ENCODE measurements at regions not wholly inside any gene's neighbourhood (a gene's known extent, or its start where the extent isn't known, plus 50 kb on each side); places are given as distances from the start of the nearest gene placed in this dataset.

DNA sequence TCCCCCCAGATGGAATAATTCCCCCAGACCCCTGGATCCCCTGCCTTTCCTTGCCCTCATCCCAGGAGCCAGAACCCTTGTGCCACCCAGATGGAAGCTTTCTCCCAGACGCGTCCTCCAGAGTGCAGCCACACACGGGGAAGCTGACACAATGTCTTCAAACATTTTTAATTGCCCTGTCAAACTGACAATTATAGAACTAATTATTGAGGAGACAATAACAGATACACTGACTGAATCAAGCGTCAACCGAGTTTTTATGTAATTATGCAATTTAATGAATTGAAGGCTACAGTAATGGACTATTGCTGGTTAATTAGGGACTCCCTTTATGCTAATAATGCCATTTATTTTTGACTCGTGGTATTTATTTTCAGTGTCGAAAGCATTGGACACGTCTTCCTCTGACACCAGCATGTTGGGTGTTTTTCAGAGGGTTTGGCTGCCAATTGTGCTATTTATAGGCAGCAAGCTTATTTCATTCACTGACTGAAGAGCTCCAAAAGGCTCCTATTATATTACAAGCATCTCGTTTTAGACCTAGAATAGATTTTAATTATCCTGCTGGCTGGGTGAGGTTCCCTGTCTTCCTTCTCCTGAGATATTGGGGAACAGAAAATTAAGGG, 298.2 kb upstream of the C16orf82 start:
- no peak for TF ChIP-seq EZH2phosphoT487 (IDR thresholded peaks at IDR 0.05; ENCODE audit: insufficient read depth, low read depth)
- TF ChIP-seq EZH2 (IDR thresholded peaks at IDR 0.05; ENCODE audit: insufficient read depth, poor library complexity, severe bottlenecking): no peak
- H3F3A ChIP-seq (ENCODE audit: insufficient read depth): no peaks in the 10 kb centered on the region
- 1 to 2% methylated on average over 9 of the region's 9 CpGs for WGBS, 2 experiments (ENCODE audit: low coverage in 1 of 2, low lambda C conversion rate in 2 of 2, missing lambda C conversion rate in 2 of 2)
- H3K27me3 ChIP-seq (replicated peaks; ENCODE audit: insufficient read depth): no peaks in the 10 kb centered on the region
- H3K36me3 ChIP-seq (ENCODE audit: low read depth): no peaks in the 10 kb centered on the region
- H4K20me1 ChIP-seq (ENCODE audit: insufficient read depth): no peaks in the 10 kb centered on the region
- no peaks in the 10 kb centered on the region for H3K9me3 ChIP-seq (ENCODE audit: low read depth)
- H2AFZ ChIP-seq: no peak overlapping the region
- H3K9me2 ChIP-seq (ENCODE audit: insufficient read depth): no peaks in the 10 kb centered on the region
- H3K4me2 ChIP-seq (ENCODE audit: unreplicated experiment): no peak overlapping the region
- DNase-seq: no peak
- in situ Hi-C loops (cut with MboI): no loop called here
- H3K79me2 ChIP-seq (ENCODE audit: insufficient read depth): no peaks in the 10 kb centered on the region
- no peaks in the 10 kb centered on the region for H3K4me1 ChIP-seq (ENCODE audit: insufficient read depth)
- H3K4me3 ChIP-seq: no peak overlapping the region
- H3K27ac ChIP-seq: no peak overlapping the region
- H3K9ac ChIP-seq: no peak overlapping the region

DNA sequence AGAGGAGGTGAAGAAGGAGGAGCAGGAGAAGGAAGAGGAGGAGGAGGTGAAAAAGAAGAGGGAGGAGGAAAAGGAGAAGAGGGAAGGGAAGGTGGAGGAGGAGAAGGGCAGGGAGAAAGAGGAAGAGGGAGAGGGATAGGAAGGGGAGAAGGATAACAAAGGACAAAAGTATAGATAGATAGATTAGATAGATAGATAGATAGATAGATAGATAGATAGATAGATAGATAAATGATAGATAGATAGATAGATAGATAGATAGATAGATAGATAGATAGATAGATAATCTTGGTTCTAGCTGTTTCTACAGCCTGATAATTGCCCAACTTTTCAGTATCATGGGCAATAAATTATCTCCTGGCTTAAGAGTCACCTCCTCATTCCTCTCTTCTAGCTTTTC, 296.2 kb upstream of the C16orf82 start:
- Histone ChIP-seq H3K9me2 (ENCODE audit: insufficient read depth) (no peaks in the 10 kb centered on the region), H4K20me1 (ENCODE audit: insufficient read depth) (no peaks in the 10 kb centered on the region), H3K27ac (no peak overlapping the region), H3K9me3 (ENCODE audit: low read depth) (no peaks in the 10 kb centered on the region), H3F3A (ENCODE audit: insufficient read depth) (no peaks in the 10 kb centered on the region), H3K79me2 (ENCODE audit: insufficient read depth) (no peaks in the 10 kb centered on the region), H3K4me2 (ENCODE audit: unreplicated experiment) (no peak overlapping the region), H3K4me3 (no peak overlapping the region), H3K9ac (no peak overlapping the region), H2AFZ (no peak overlapping the region), H3K27me3 (replicated peaks; ENCODE audit: insufficient read depth) (no peaks in the 10 kb centered on the region), H3K4me1 (ENCODE audit: insufficient read depth) (no peaks in the 10 kb centered on the region), H3K36me3 (ENCODE audit: low read depth) (no peaks in the 10 kb centered on the region)
- in situ Hi-C loops (cut with MboI): no loop called here
- TF ChIP-seq EZH2phosphoT487 (IDR thresholded peaks at IDR 0.05; ENCODE audit: insufficient read depth, low read depth) (no peak), EZH2 (IDR thresholded peaks at IDR 0.05; ENCODE audit: insufficient read depth, poor library complexity, severe bottlenecking) (no peak)
- DNase-seq: no peak

DNA sequence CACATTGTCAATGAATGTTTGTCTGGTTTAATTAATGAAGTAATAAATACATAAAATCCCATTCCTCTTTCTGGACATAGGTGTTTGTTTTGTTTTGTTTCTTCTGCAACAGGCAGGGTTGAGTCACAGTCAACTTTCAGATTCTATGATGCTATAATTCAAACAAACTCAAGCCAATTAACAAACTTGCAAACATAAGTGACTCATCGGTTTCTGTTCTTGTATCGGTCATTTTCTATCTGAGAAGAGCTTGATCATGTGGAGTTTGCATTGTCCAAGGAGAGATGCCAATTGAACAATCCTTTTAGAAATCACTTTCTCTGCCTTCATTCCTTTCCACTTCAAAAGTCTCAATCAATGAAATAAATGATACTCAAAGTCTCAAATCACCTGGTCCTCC, 294.2 kb upstream of the C16orf82 start:
- peak; percentile 1 for DNase-seq
- H3K4me1 ChIP-seq (ENCODE audit: insufficient read depth): no peaks in the 10 kb centered on the region
- no peak overlapping the region for H3K27ac ChIP-seq
- no peaks in the 10 kb centered on the region for H3K9me2 ChIP-seq (ENCODE audit: insufficient read depth)
- no peak overlapping the region for H3K4me3 ChIP-seq
- no peaks in the 10 kb centered on the region for H3F3A ChIP-seq (ENCODE audit: insufficient read depth)
- no peaks in the 10 kb centered on the region for H3K36me3 ChIP-seq (ENCODE audit: low read depth)
- TF ChIP-seq EZH2 (IDR thresholded peaks at IDR 0.05; ENCODE audit: insufficient read depth, poor library complexity, severe bottlenecking): no peak
- TF ChIP-seq EZH2phosphoT487 (IDR thresholded peaks at IDR 0.05; ENCODE audit: insufficient read depth, low read depth): no peak
- no peaks in the 10 kb centered on the region for H3K27me3 ChIP-seq (replicated peaks; ENCODE audit: insufficient read depth)
- no peak overlapping the region for H2AFZ ChIP-seq
- H3K4me2 ChIP-seq (ENCODE audit: unreplicated experiment): no peak overlapping the region
- in situ Hi-C loops (cut with MboI): no loop called here
- H3K9me3 ChIP-seq (ENCODE audit: low read depth): no peaks in the 10 kb centered on the region
- H3K9ac ChIP-seq: no peak overlapping the region
- no peaks in the 10 kb centered on the region for H3K79me2 ChIP-seq (ENCODE audit: insufficient read depth)
- no peaks in the 10 kb centered on the region for H4K20me1 ChIP-seq (ENCODE audit: insufficient read depth)
- 0 to 2% methylated on average over 2 of the region's 2 CpGs for WGBS, 2 experiments (ENCODE audit: low coverage in 1 of 2, low lambda C conversion rate in 2 of 2, missing lambda C conversion rate in 2 of 2)

DNA sequence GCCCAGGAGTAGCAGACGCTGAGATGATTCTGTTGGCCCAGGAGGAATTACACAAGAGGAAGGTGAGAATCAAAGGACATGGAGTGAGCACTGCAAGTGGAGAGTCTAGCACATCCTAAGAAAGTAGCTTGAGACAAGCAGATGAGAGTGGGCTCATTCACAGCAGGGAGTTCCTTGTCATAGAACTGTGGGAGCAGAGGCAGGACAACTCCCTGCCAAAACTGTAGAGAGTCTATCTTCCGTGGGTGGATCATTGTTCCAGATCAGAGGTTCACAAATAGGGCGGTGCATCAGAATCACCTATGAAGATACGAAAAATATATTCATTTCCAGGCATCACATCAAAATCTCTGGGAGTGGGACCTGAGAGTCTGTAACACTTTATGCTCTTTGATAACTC, 288.9 kb upstream of the C16orf82 start:
- Histone ChIP-seq H3K27me3 (replicated peaks; ENCODE audit: insufficient read depth) (no peaks in the 10 kb centered on the region), H3K4me3 (no peak overlapping the region), H3K9me3 (ENCODE audit: low read depth) (no peaks in the 10 kb centered on the region), H3F3A (ENCODE audit: insufficient read depth) (no peaks in the 10 kb centered on the region), H3K4me1 (ENCODE audit: insufficient read depth) (no peaks in the 10 kb centered on the region), H3K9ac (no peak overlapping the region), H3K36me3 (ENCODE audit: low read depth) (no peaks in the 10 kb centered on the region), H2AFZ (no peak overlapping the region), H3K27ac (no peak overlapping the region), H4K20me1 (ENCODE audit: insufficient read depth) (no peaks in the 10 kb centered on the region), H3K9me2 (ENCODE audit: insufficient read depth) (no peaks in the 10 kb centered on the region), H3K4me2 (ENCODE audit: unreplicated experiment) (no peak overlapping the region), H3K79me2 (ENCODE audit: insufficient read depth) (no peaks in the 10 kb centered on the region)
- no peak for TF ChIP-seq EZH2 (IDR thresholded peaks at IDR 0.05; ENCODE audit: insufficient read depth, poor library complexity, severe bottlenecking)
- DNase-seq: no peak
- in situ Hi-C loops (cut with MboI): no loop called here
- WGBS, 2 experiments (ENCODE audit: low coverage in 1 of 2, low lambda C conversion rate in 2 of 2, missing lambda C conversion rate in 2 of 2): 58 to 61% methylated on average over 4 of the region's 4 CpGs

DNA sequence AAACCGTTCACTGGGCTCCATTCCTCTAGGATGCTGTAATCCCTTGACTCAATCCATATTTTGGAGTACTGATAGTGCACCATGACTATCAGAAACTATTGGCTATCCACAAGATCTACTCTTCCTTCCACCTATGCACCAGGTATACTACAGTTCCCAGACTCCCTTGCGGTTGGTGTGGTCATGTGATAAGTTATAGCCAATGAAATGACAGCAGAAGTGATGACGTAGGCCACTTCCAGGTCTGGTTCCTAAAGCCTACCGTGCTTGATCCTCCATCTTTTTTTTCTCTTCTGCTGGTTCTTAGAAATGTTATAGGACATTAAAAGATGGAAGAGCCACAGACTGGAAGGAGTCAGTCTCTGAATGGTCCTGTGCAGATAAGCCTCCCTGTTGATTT, 278.8 kb upstream of the C16orf82 start:
- no peak for TF ChIP-seq EZH2 (IDR thresholded peaks at IDR 0.05; ENCODE audit: insufficient read depth, poor library complexity, severe bottlenecking)
- TF ChIP-seq EZH2phosphoT487 (IDR thresholded peaks at IDR 0.05; ENCODE audit: insufficient read depth, low read depth): no peak
- Histone ChIP-seq H4K20me1 (ENCODE audit: insufficient read depth) (no peaks in the 10 kb centered on the region; the same call in 1 of the 2 replicates), H2AFZ (no peak overlapping the region), H3K79me2 (ENCODE audit: insufficient read depth) (no peaks in the 10 kb centered on the region), H3F3A (ENCODE audit: insufficient read depth) (no peaks in the 10 kb centered on the region), H3K4me3 (no peak overlapping the region), H3K4me2 (ENCODE audit: unreplicated experiment) (no peak overlapping the region), H3K9me2 (ENCODE audit: insufficient read depth) (no peaks in the 10 kb centered on the region), H3K4me1 (ENCODE audit: insufficient read depth) (no peaks in the 10 kb centered on the region), H3K27me3 (replicated peaks; ENCODE audit: insufficient read depth) (no peaks in the 10 kb centered on the region; the same call in none of the 2 replicates), H3K36me3 (ENCODE audit: low read depth) (no peaks in the 10 kb centered on the region), H3K27ac (no peak overlapping the region), H3K9ac (no peak overlapping the region), H3K9me3 (ENCODE audit: low read depth) (no peaks in the 10 kb centered on the region)
- WGBS, 2 experiments (ENCODE audit: low coverage in 1 of 2, low lambda C conversion rate in 2 of 2, missing lambda C conversion rate in 2 of 2): 31 to 36% methylated on average over 4 of the region's 4 CpGs
- no peak for DNase-seq
- in situ Hi-C loops (cut with MboI): no loop called here
